Neuronal stem cell (in vitro differentiated cells): ENCODE measurements at regions not wholly inside any gene's neighbourhood (a gene's known extent, or its start where the extent isn't known, plus 50 kb on each side); places are given as distances from the start of the nearest gene placed in this dataset.

Experiments used
- DNase-seq: peaks from one replicate; pipeline ENCODE4 v3.0.0-alpha.2; 2013; ENCODE audit warnings: low spot score
- H2AFZ ChIP-seq: one replicate; pipeline ENCODE4 v1.6.1; 2013; ENCODE audit warnings: mild to moderate bottlenecking, low read length, inconsistent platforms
- H2AK5ac ChIP-seq: 2 replicates; pipeline ENCODE4 v1.6.1; 2013; ENCODE audit warnings: low read depth, mild to moderate bottlenecking, inconsistent platforms, low read length, moderate library complexity, mixed read lengths
- H2BK120ac ChIP-seq: 2 replicates; pipeline ENCODE4 v1.6.1; 2013; ENCODE audit warnings: low read depth, mild to moderate bottlenecking, inconsistent platforms, low read length, moderate library complexity, mixed read lengths
- H2BK12ac ChIP-seq: one replicate; pipeline ENCODE4 v1.6.1; 2013; ENCODE audit warnings: low read length, inconsistent platforms
- H2BK15ac ChIP-seq: 2 replicates; pipeline ENCODE4 v1.6.1; 2013; ENCODE audit warnings: mild to moderate bottlenecking, low read length, inconsistent platforms, mixed read lengths
- H2BK5ac ChIP-seq: one replicate; pipeline ENCODE4 v1.6.1; 2013; ENCODE audit warnings: inconsistent platforms, mild to moderate bottlenecking, low read length, moderate library complexity
- H3K14ac ChIP-seq: one replicate; pipeline ENCODE4 v1.6.1; 2013; ENCODE audit warnings: low read length, inconsistent platforms
- H3K18ac ChIP-seq: 2 replicates; pipeline ENCODE4 v1.6.1; 2013; ENCODE audit warnings: low read length, inconsistent platforms
- H3K23ac ChIP-seq: 2 replicates; pipeline ENCODE4 v1.6.1; 2013; ENCODE audit warnings: low read depth, mild to moderate bottlenecking, mixed read lengths, low read length, inconsistent platforms; ENCODE audit not compliant: poor library complexity
- H3K27ac ChIP-seq: replicated peaks from 3 replicates; pipeline ENCODE4 v1.5.1; 2013; ENCODE audit warnings: low read length, inconsistent platforms
- H3K27me3 ChIP-seq, 3 experiments: 2 replicates each; pipeline ENCODE4 v1.6.1; 2013; ENCODE audit warnings: low read length in 3 of 3, mild to moderate bottlenecking in 2 of 3, inconsistent platforms in 1 of 3, low read depth in 1 of 3, mixed read lengths in 1 of 3, moderate library complexity in 1 of 3; ENCODE audit not compliant: control insufficient read depth in 3 of 3, insufficient read depth in 3 of 3
- H3K36me3 ChIP-seq, 2 donors: replicated peaks in 1 of 2; 2 replicates each; pipeline ENCODE4 v1.6.1; 2013; ENCODE audit warnings: low read length in 2 of 2; ENCODE audit not compliant: control insufficient read depth in 2 of 2, insufficient read depth in 2 of 2
- H3K4ac ChIP-seq: 2 replicates; pipeline ENCODE4 v1.6.1; 2013; ENCODE audit warnings: inconsistent platforms, mild to moderate bottlenecking, low read length, moderate library complexity
- H3K4me1 ChIP-seq, 2 donors: 1 replicate in 1 of 2; 2 replicates in 1 of 2; pipeline ENCODE4 v1.6.1; 2013; ENCODE audit warnings: low read length in 2 of 2, low read depth in 1 of 2; ENCODE audit not compliant: control insufficient read depth in 2 of 2, insufficient read depth in 1 of 2
- H3K4me2 ChIP-seq: one replicate; pipeline ENCODE4 v1.6.1; 2013; ENCODE audit warnings: mild to moderate bottlenecking, low read length, inconsistent platforms; ENCODE audit not compliant: insufficient read depth, poor library complexity, severe bottlenecking
- H3K4me3 ChIP-seq, 2 donors: 2 replicates each; pipeline ENCODE4 v1.5.1; 2013; ENCODE audit warnings: low read length in 2 of 2, mild to moderate bottlenecking in 2 of 2, inconsistent platforms in 1 of 2, moderate library complexity in 1 of 2
- H3K79me1 ChIP-seq: one replicate; pipeline ENCODE4 v1.6.1; 2013; ENCODE audit warnings: low read depth, mild to moderate bottlenecking, inconsistent platforms, low read length, moderate library complexity
- H3K9ac ChIP-seq: one replicate; pipeline ENCODE4 v1.6.1; 2013; ENCODE audit warnings: mild to moderate bottlenecking, low read depth, low read length, inconsistent platforms; ENCODE audit not compliant: poor library complexity
- H3K9me3 ChIP-seq, 2 donors: replicated peaks in 1 of 2; 2 replicates each; pipeline versions ENCODE3 to v1.6.1; 2013; ENCODE audit warnings: low read length in 2 of 2, mild to moderate bottlenecking in 2 of 2, inconsistent platforms in 1 of 2, low read depth in 1 of 2, mixed read lengths in 1 of 2, moderate library complexity in 1 of 2; ENCODE audit not compliant: control insufficient read depth in 2 of 2, insufficient read depth in 1 of 2
- H4K8ac ChIP-seq: one replicate; pipeline ENCODE4 v1.6.1; 2013; ENCODE audit warnings: low read depth, mild to moderate bottlenecking, inconsistent platforms, low read length, moderate library complexity
- H4K91ac ChIP-seq: one replicate; pipeline ENCODE4 v1.6.1; 2013; ENCODE audit warnings: low read length, low read depth, mild to moderate bottlenecking, inconsistent platforms; ENCODE audit not compliant: poor library complexity
- WGBS, 2 donors: extraction: QIAGEN DNeasy Blood & Tissue Kit; methylation state at CpG; one replicate each; pipeline ENCODE4 v1.1.7; 2013; ENCODE audit warnings: missing lambda C conversion rate in 2 of 2, mixed read lengths in 1 of 2; ENCODE audit not compliant: insufficient read length in 2 of 2, insufficient replicate concordance in 1 of 2; ENCODE audit errors: extremely low coverage in 2 of 2; 5-methylcytosine and 5-hydroxymethylcytosine counted together

GRCh38 chr6:73943930-73944652 is 248.1 kb downstream of the CD109 start:
- Histone ChIP-seq H2BK12ac (no peak overlapping the region), H3K9me3 (no peaks in the 10 kb centered on the region), H3K27ac (no peak overlapping the region), H3K36me3 (no peaks in the 10 kb centered on the region), H2BK120ac (no peak overlapping the region), H2AFZ (no peak overlapping the region), H3K27me3 (no peaks in the 10 kb centered on the region), H2BK5ac (no peak overlapping the region), H3K4me1 (no peaks in the 10 kb centered on the region), H4K91ac (no peak overlapping the region), H2AK5ac (no peak overlapping the region), H3K4me3 (no peak overlapping the region), H3K14ac (no peak overlapping the region), H3K4me2 (no peak overlapping the region), H3K9ac (no peak overlapping the region), H3K79me1 (no peaks in the 10 kb centered on the region), H3K4ac (no peak overlapping the region), H3K23ac (no peak overlapping the region), H2BK15ac (no peak overlapping the region), H3K18ac (no peak overlapping the region), H4K8ac (no peak overlapping the region)
- WGBS, 2 donors = no CpG with 5 or more reads among the region's 1 CpG
- no peak for DNase-seq

- no peak overlapping the region for H2BK12ac ChIP-seq
- no peaks in the 10 kb centered on the region for H3K4me1 ChIP-seq
- DNase-seq = no peak
- H2BK5ac ChIP-seq = no peak overlapping the region
- H3K79me1 ChIP-seq = no peaks in the 10 kb centered on the region
- H3K4me3 ChIP-seq = no peak overlapping the region
- WGBS, 2 donors = no CpG with 5 or more reads among the region's 1 CpG
- H2BK15ac ChIP-seq = no peak overlapping the region
- no peaks in the 10 kb centered on the region for H3K27me3 ChIP-seq
- H3K4ac ChIP-seq = no peak overlapping the region
- H3K23ac ChIP-seq = no peak overlapping the region
- H4K91ac ChIP-seq = no peak overlapping the region
- H3K9me3 ChIP-seq = no peaks in the 10 kb centered on the region
- H3K18ac ChIP-seq = no peak overlapping the region
- H3K14ac ChIP-seq = no peak overlapping the region
- H3K9ac ChIP-seq = no peak overlapping the region
- H2AK5ac ChIP-seq = no peak overlapping the region
- no peak overlapping the region for H3K27ac ChIP-seq
- no peak overlapping the region for H3K4me2 ChIP-seq
- H2AFZ ChIP-seq = no peak overlapping the region
- no peak overlapping the region for H2BK120ac ChIP-seq
- H3K36me3 ChIP-seq = no peaks in the 10 kb centered on the region
- no peak overlapping the region for H4K8ac ChIP-seq
Measured at GRCh38 chr6:73943411-73943810, 247.4 kb downstream of the CD109 start.

GRCh38 chr6:73942592-73943186 is 246.7 kb downstream of the CD109 start:
- H4K91ac ChIP-seq = no peak overlapping the region
- no peak overlapping the region for H3K14ac ChIP-seq
- H3K9ac ChIP-seq = no peak overlapping the region
- no peak for DNase-seq
- no peak overlapping the region for H3K27ac ChIP-seq
- H3K18ac ChIP-seq = no peak overlapping the region
- H3K9me3 ChIP-seq = no peaks in the 10 kb centered on the region
- H2AFZ ChIP-seq = no peak overlapping the region
- no peaks in the 10 kb centered on the region for H3K36me3 ChIP-seq
- no peaks in the 10 kb centered on the region for H3K27me3 ChIP-seq
- no peak overlapping the region for H3K23ac ChIP-seq
- no peak overlapping the region for H3K4me2 ChIP-seq
- H3K4me3 ChIP-seq = no peak overlapping the region
- H3K4ac ChIP-seq = no peak overlapping the region
- H2AK5ac ChIP-seq = no peak overlapping the region
- H2BK12ac ChIP-seq = no peak overlapping the region
- H2BK5ac ChIP-seq = no peak overlapping the region
- H2BK120ac ChIP-seq = no peak overlapping the region
- no peaks in the 10 kb centered on the region for H3K4me1 ChIP-seq
- H4K8ac ChIP-seq = no peak overlapping the region
- no peaks in the 10 kb centered on the region for H3K79me1 ChIP-seq
- no peak overlapping the region for H2BK15ac ChIP-seq
- WGBS, 2 donors = no CpG with 5 or more reads among the region's 3 CpGs

- Histone ChIP-seq H2AFZ (no peak overlapping the region), H2AK5ac (no peak overlapping the region), H3K4ac (no peak overlapping the region), H2BK12ac (no peak overlapping the region), H3K23ac (no peak overlapping the region), H4K91ac (no peak overlapping the region), H2BK15ac (no peak overlapping the region), H3K4me1 (no peaks in the 10 kb centered on the region), H4K8ac (no peak overlapping the region), H3K27ac (no peak overlapping the region), H3K36me3 (no peaks in the 10 kb centered on the region), H3K14ac (no peak overlapping the region), H2BK5ac (no peak overlapping the region), H3K18ac (no peak overlapping the region), H3K4me2 (no peak overlapping the region), H3K9me3 (no peaks in the 10 kb centered on the region), H3K9ac (no peak overlapping the region), H3K27me3 (no peaks in the 10 kb centered on the region), H2BK120ac (no peak overlapping the region), H3K4me3 (no peak overlapping the region), H3K79me1 (no peaks in the 10 kb centered on the region)
- no peak for DNase-seq
Measured at GRCh38 chr6:73941892-73942291, 245.9 kb downstream of the CD109 start.
